ENCODE measurements at regions not wholly inside any gene's neighbourhood (a gene's known extent, or its start where the extent isn't known, plus 50 kb on each side); places are given as distances from the start of the nearest gene placed in this dataset.

DNA sequence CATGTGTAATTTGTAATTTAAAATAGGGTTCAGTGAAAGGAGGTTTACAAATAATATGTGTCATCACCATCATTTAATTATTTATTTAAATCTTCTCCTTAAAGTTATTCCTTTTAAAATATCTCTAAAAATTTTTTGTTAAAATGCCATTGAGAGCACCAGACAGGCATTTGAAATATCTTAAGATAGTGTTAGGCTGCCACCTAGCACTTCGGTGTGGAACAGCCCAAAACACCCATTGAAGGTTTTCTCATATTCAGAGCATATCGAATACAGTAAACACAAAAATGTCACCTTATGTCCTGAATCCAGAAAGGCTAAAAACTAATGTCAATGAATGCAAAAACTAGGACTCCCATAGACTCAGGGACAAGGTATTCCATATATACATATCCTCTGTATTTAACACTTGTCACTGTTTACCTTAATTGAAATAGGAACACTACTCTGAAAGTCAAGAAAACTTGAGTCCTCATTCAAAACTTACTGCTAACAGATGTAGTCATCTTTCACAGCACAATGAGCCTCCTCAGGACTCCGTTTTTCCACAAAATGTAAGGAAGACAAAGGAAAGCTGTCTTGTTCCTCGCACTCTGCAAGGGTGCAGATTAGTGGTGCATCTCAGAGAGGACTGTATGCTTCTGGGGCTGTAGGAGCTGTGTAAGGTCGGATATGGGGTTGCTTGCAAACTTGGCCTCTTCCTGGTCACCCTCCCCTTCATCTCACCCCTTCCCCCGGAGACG lies 329.5 kb downstream of the PAX3 start:
- no peak for TF ChIP-seq POLR2A (IDR thresholded peaks at IDR 0.05)
- peak; percentile 34 to 55 (median 52) for TF ChIP-seq CTCF (IDR thresholded peaks at IDR 0.05)
- no peak for TF ChIP-seq EP300 (IDR thresholded peaks at IDR 0.05)

Measured in tibial nerve (tissue), 4 donors.